NB4 (cell line): ENCODE measurements at regions not wholly inside any gene's neighbourhood (a gene's known extent, or its start where the extent isn't known, plus 50 kb on each side); places are given as distances from the start of the nearest gene placed in this dataset.

Experiments
- DNase-seq: peaks from one replicate; pipeline ENCODE4 v3.0.0; 2010; ENCODE audit warnings: low read depth
- H3K4me3 ChIP-seq: one replicate; pipeline ENCODE4 v1.5.1; 2011; ENCODE audit warnings: mild to moderate bottlenecking, low read depth, low read length, moderate library complexity
- CTCF ChIP-seq: IDR thresholded peaks from one replicate; pipeline ENCODE4 v1.5.1; 2012; ENCODE audit warnings: low read depth, low read length
- MAX ChIP-seq: IDR thresholded peaks from 2 replicates; pipeline ENCODE4 v1.6.1; 2011; ENCODE audit warnings: low read depth, low read length
- MYC ChIP-seq: IDR thresholded peaks from 2 replicates; pipeline ENCODE4 v1.6.1; 2011; ENCODE audit warnings: low read depth, low read length
- POLR2A ChIP-seq: IDR thresholded peaks from 2 replicates; pipeline ENCODE4 v1.6.1; 2011; ENCODE audit warnings: mild to moderate bottlenecking; ENCODE audit not compliant: insufficient read length; ENCODE audit errors: extremely low read depth

DNA sequence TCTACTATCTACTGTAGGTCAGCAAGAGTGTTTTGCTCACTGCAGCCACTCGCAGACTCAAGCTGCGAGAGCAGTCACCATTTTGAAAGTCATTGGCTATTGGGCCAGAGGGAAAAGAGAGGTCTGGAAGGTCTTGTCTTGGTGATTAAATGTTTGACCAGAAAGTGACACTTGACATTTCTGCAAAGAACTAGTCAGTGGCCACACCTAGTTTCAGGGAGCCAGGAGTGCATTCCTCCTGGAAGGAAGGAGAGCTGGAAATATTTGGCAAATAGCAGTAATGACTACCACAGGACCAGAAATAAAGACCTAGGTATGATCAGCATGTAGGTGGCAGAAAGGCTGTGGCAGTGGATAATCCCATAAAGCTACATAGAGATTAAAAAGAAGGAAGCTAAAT lies 440.0 kb upstream of the PLXNA2 start:
- no peak for TF ChIP-seq MAX
- TF ChIP-seq CTCF = no peak
- no peak for TF ChIP-seq MYC
- TF ChIP-seq POLR2A = no peak
- no peak overlapping the region for H3K4me3 ChIP-seq
- DNase-seq = no peak

- DNase-seq = no peak
- TF ChIP-seq MAX = no peak
- TF ChIP-seq CTCF = no peak
- TF ChIP-seq MYC = no peak
- no peak for TF ChIP-seq POLR2A
- no peak overlapping the region for H3K4me3 ChIP-seq
Measured at GRCh38 chr1:208686592-208686991, 442.4 kb upstream of the PLXNA2 start.

GRCh38 chr1:208688656-208689315 lies 444.6 kb upstream of the PLXNA2 start:
- no peak overlapping the region for H3K4me3 ChIP-seq
- DNase-seq = no peak
- no peak for TF ChIP-seq MYC
- no peak for TF ChIP-seq CTCF
- TF ChIP-seq POLR2A = no peak
- no peak for TF ChIP-seq MAX

DNA sequence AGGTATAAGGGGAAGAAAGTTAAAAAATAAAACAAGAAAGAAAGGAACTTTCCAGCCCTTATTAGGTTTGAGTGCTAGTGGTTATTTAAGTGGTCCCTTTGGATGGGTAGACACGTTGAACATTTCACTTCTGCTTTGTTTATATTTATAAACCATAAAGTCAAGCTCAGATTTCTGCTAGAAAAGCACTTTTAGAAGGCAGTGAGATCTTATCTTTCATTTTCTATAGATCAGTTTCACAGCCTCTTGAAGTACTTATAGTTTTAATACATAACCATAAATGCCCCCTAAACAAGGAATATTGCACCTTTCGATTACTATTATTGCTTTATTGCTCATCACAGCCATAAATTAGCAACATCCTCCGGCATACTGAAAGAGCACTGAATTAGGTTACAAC lies 446.8 kb upstream of the PLXNA2 start:
- no peak for TF ChIP-seq MAX
- TF ChIP-seq POLR2A = no peak
- no peak for TF ChIP-seq MYC
- no peak for TF ChIP-seq CTCF
- H3K4me3 ChIP-seq = no peak overlapping the region
- no peak for DNase-seq

DNA sequence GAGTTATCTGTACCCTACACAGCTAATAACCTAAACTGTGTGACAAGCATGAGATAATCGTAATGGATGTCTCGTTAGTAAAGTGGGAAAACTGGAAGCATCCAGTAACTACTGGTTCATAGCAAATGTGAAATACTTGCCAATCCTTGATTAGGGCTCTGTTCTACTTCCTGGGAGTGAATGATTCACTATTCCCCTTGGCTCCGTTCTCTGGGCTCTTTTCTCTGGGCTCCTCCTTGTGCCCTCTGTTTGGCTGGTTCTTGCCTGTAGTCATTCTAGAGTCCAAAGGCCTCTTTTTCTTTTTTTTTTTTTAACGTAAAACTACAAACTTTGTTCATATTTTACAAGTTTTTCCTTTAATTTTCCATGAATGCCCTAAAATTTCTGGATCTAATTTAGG lies 465.8 kb upstream of the PLXNA2 start:
- no peak overlapping the region for H3K4me3 ChIP-seq
- no peak for TF ChIP-seq MYC
- no peak for TF ChIP-seq MAX
- no peak for TF ChIP-seq POLR2A
- TF ChIP-seq CTCF = no peak
- no peak for DNase-seq

DNA sequence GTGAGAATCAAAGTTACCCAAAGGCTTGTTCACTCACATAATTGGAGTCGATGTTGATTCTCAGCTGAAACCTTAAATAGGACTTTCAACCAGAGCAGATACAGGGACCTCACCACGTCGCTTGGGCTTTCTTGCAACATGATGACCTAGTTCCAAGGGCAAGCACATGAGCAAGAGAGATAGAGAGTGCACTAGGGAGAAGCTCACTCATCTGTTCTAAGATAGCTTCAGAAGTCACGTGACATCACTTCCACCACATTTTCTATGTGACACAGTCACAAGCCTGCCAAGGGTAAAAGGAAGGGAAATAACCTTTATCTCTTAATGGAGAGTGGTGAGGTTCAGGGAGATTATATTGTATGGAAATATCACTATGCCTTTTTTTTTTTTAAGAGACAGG lies 470.1 kb upstream of the PLXNA2 start:
- no peak overlapping the region for H3K4me3 ChIP-seq
- TF ChIP-seq CTCF (no peak), MYC (no peak), MAX (no peak), POLR2A (no peak)
- no peak for DNase-seq
